Activated CD4-positive, alpha-beta T cell treated with anti-CD3 and anti-CD28 coated beads, Interleukin-2, amount 50 U/mL, for 16 hours (primary cell): ENCODE measurements at regions not wholly inside any gene's neighbourhood (a gene's known extent, or its start where the extent isn't known, plus 50 kb on each side); places are given as distances from the start of the nearest gene placed in this dataset.

Source experiments
- DNase-seq: peaks from one replicate; pipeline ENCODE4 v3.0.0-alpha.2; 2020

DNA sequence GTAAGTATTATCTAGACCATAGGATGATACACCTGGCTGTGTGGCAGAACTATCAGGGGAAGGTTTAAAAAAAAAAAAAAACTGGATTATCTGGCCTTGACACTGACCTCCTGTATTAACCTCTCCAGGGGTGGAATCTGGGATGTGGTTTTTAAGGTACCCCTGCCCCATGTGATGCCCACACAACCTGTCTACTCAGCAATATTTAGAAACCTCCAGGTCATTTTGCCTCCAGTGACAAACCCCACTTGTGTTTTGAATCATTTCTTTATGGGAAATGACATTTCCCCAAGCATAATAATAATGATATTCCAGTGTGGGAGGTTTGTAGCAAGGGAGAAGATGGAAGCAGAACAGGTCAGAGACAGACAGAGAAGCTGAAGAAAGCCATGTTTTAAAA is 179.1 kb downstream of the RSL24D1 start:
- DNase-seq, result no peak

- DNase-seq, result no peak
These were observed 180.5 kb downstream of the RSL24D1 start for GRCh38 chr15:55016225-55016624.

DNA sequence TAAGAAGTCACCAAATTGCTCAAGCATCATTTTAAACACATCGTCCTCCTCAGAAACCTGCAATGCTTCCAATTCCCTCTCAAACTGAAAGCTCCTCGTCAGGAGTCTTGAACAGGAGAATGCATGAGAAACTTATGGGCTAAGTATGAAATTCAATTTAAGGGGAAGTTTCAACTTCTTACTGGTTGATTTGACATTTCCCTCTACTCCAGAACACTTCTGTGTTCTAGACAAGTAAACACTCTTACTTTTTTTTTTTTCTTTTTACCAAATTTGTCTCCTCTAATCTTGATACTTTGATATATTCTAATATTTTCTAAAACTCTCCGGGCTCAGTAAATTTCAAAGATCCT is 181.7 kb downstream of the RSL24D1 start:
- DNase-seq, result no peak

DNA sequence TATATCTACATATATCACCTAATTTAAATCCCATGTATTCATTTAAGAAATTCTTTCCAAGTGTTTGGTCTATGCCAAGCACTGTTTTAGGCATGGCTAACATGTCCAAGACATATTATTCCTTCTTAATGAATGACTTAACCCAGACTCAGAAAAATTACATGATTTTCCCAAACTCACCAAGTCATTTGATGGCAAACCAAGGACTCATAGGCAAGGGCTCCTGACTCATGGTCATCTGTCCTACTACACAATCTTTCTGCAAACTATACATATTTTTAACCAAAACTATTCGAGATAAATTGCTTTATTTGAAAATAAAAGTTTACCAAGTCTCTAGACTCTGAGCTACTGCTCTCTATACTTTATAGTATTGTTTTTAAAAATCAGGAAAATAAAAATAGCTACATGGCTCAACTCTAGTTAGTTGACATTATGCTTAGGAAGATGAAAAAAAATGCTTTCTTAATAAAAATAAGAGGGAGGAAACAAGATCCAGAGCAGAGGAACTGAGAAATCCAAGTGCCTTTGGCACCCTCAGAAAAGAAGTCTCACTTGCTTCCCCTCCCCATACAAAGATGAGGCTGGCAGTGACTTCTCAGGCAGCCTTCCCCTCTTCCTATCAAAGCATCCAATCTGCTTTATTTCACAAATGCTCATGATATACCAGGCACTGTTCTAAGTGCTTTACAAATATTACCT is 182.2 kb downstream of the RSL24D1 start:
- DNase-seq, result no peak

- DNase-seq, result no peak
These were observed 188.3 kb downstream of the RSL24D1 start for GRCh38 chr15:55008421-55008820.

GRCh38 chr15:55007561-55007960 is 189.2 kb downstream of the RSL24D1 start:
- DNase-seq, result no peak

DNA sequence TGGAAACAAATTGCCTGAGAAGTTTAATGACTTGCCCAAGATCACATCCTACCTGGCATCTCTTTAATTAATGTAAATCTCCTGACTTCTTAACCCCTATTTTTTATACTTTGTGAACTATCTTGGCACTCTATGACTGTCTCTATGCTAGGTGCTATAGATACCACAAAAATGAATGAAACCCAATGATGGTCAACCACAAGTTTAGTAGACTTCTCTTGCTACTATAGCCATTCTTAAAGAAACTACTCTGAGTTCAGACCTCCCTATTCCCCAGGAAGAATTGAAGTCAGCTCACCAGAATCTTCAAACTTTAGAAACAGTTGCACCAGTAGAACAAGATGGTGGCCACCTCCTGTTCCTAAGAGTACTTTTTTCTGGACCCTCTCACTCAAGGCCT is 191.1 kb downstream of the RSL24D1 start:
- DNase-seq, result no peak

DNA sequence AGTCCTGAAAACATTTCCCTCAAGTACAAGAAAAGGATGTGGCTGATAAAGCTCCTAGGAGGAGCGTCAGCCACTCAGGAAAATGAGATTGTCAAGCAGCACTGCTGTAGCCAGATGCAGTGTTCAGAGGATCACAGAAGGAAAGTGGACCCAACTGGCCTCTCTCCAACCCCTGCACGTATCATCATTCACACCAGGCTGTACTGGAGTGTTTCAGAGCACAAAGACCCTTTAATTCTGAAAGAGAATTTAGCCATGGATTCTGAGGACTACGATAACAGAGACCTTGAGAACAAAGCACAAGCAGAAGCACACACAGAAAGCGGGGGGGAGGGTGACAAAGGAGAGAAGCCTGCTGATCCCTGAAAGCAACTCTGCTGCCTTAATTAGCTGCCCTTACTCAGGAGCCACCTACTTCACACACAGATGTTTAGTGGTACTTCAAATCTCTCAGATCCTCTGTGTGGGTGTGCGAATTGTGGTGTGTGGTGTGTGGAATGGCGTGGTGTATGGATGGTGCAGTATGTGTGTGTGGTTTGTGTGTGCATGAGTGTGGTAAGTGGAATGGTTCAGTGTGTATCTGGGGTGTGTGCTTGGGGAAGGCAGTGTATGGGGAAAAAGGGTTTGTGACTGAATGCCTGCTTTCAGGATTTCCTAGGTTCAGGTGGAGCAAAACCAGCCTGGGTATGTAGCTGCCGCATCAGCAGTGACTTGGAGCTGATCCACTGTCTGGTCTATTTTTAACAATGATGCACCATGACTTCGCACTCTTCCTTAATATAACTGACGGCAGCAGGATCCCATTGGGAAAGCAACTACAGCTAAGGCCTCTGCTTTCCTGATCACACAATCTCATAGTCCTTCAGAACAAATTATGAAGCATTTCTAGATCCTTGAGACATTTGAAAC is 192.5 kb downstream of the RSL24D1 start:
- DNase-seq, result no peak

DNA sequence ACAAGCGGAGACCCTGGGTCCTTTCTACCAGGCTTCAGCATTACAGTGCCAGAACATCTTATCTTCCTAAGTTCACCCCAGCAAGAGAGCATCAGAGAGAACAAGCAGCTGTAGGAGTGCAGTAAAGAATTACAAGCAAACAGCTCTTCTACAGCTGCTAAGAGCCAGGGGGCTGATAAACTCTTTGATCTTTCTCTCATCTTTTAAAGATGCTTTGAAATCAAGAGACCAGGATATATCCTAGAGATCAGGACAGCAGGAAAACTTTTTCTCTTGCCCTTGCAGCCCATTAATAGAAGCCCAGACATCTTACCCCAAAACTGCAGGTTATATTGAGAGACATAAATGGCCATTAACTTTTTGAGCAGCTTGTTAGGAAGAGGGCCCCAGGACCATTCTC is 198.1 kb downstream of the RSL24D1 start:
- DNase-seq, result no peak

- no peak for DNase-seq
These were observed 205.9 kb downstream of the RSL24D1 start for GRCh38 chr15:54990793-54991192.

DNA sequence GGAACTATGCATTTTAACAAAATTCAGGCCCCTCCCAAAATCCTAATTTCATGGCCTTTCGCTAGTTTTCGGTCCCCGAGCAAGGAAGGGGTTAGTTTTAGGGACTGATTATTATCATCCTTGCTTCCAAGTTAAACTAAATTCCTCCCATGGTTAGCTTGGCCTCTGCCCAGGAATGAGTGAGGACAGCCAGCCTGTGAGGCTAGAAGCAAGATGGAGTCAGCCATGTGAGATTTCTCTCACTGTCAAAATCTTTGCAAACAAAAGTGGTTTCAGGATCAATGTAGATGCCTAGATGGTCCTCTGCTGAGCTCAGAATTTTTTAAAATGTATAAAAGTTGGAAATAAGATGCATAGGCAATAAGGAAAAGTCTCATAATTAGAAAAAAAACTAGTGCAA is 208.9 kb downstream of the RSL24D1 start:
- DNase-seq, result no peak

DNA sequence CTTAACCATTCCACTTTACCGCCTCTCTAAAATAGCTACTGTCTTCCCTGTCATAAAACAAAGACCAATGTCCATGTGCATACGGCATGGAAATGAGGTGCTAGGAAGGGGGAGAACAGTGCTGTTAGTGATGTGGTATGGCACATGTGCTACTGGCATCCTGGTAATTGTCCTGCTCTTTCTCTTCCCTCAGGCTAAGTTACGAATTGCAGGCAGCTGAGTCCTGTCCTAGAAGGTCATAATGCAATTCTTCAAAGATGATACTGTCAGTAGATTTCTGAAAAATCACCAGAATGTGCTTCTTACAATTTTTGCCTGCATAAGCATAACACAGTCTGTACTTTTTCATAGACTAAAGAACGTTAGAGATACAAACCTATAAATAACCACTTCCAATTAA is 216.8 kb downstream of the RSL24D1 start:
- DNase-seq, result no peak

DNA sequence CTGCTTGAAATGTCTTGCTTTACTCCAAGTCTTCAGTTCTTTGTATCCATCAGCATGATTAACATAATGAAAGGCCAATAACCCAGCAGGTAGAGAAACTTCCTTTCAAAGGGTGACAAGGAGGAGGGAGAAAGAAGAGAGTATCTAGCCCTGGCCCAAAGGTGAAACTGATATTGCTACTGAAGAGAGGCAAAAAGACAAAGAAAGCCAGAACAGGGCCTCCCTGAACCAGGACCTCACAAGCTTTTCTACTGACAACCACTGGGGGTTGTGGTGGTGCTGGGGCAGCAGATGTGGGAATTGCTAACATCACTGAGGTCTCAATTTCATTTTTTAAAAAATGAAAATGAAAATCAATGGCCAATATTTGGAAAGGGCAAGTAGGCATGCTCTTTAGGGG is 234.1 kb downstream of the RSL24D1 start:
- DNase-seq, result no peak

GRCh38 chr15:54960266-54960665 is 236.5 kb downstream of the RSL24D1 start:
- DNase-seq, result no peak

- DNase-seq, result no peak
These were observed 255.3 kb downstream of the RSL24D1 start for GRCh38 chr15:54941417-54941816.

DNA sequence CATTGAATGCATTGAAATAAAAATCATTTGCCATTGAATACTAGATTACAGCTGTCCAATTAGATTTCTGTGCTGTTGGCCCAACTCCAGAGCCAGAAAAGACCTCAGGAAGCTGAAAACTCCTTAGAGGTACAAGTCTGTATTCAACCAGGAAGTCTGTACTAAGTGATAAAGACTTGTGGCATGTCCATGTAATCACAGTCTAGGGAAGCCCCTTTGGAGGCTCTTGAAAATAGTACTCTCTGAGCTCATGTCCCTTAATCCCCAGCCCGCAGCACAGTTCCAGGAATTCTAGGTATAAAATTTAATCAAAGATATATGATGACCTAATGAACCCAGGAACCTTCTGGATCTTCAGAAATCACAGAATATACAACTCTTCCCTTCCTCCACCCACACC is 279.4 kb downstream of the RSL24D1 start:
- no peak for DNase-seq

DNA sequence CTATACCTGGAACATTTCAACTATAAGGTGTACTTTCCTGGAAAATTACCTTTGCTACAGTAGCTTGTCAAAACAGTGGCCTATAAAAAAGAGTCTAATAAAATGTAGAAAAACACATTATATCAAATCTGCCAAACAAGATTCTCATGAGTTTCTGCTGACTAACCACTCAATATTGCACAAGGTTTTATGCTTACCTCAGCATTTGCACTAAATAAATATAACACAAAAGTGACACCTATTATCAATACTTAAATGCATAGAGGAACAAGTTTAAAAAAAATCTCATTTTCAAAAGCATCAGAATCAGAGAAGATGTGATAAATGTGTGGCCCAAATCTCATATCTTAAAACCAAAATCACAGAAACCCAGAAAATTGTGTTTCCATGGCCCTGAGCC is 281.4 kb downstream of the RSL24D1 start:
- DNase-seq, result no peak

- no peak for DNase-seq
These were observed 312.4 kb downstream of the RSL24D1 start for GRCh38 chr15:54884312-54884711.

GRCh38 chr15:54859982-54860381 is 336.8 kb downstream of the RSL24D1 start:
- DNase-seq, result no peak

- DNase-seq, result no peak
These were observed 342.1 kb downstream of the RSL24D1 start for GRCh38 chr15:54854667-54855066.

DNA sequence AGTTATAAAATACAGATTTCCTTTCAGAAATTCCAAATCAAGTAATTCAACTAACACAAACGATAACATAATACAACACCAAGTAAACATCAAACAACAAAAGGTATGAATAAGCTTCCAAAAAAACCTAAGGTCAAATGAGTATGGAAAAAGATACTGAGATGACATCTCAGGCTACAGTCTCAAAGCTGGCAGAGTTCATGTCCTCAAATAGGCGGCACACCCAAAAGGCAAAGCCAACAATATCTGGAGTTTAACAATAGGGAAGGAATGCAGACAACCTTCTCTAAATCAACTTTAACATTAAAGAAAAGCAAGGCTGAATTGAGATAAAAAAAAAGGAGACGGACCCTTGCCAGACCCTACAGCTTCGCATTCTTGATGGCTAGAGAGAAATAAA is 346.6 kb downstream of the RSL24D1 start:
- DNase-seq, result no peak

GRCh38 chr15:54843006-54843405 is 353.7 kb downstream of the RSL24D1 start:
- no peak for DNase-seq

DNA sequence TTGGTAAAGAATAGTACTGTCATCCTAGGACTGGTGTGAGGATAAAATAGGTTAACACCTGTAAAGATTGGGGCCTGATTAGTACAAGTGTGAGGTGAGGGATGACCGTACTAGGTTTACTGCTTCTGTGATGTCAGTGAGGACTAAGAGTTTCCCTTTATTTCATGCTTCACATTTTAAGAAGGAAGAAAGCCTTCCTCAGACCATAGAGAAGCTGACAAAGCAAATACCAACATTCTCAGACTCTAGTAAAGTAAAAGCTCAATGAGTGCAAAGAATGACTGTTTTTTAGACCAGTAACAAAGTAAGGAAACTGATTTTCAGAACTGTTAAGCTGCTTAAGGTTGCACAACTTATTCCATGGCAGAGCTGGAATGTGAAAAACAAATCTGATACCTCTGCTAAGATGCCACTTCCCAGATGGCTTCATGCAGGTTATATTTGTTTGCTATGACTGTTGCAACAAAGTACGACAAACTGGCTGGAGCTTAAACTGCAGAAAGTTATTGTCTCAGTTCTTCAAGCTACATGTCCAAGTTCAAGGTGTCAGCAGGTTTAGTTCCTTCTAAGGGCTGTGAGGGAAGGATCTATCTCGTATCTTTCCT is 354.9 kb downstream of the RSL24D1 start:
- peak; percentile 11 for DNase-seq
